Muscle layer of duodenum (tissue), 2 donors: ENCODE measurements at regions not wholly inside any gene's neighbourhood (a gene's known extent, or its start where the extent isn't known, plus 50 kb on each side); places are given as distances from the start of the nearest gene placed in this dataset.

Source experiments
- H3K27ac ChIP-seq: one replicate; pipeline ENCODE4 v1.7.0; 2013; ENCODE audit warnings: mild to moderate bottlenecking, low read length
- H3K27me3 ChIP-seq: one replicate; pipeline ENCODE4 v1.7.0; 2013; ENCODE audit warnings: low read depth, mild to moderate bottlenecking, control low read depth, low read length
- H3K36me3 ChIP-seq, 2 donors: one replicate each; pipeline ENCODE4 v1.7.0; 2013; ENCODE audit warnings: low read length in 2 of 2, control low read depth in 1 of 2, mild to moderate bottlenecking in 1 of 2; ENCODE audit not compliant: insufficient read depth in 2 of 2, control insufficient read depth in 1 of 2
- H3K4me1 ChIP-seq, 2 donors: one replicate each; pipeline ENCODE4 v1.7.0; 2013; ENCODE audit warnings: low read length in 2 of 2, mild to moderate bottlenecking in 2 of 2, control low read depth in 1 of 2, moderate library complexity in 1 of 2; ENCODE audit not compliant: insufficient read depth in 2 of 2, control insufficient read depth in 1 of 2
- H3K4me3 ChIP-seq, 2 donors: one replicate each; pipeline ENCODE4 v1.7.0; 2013; ENCODE audit warnings: low read length in 2 of 2, low read depth in 1 of 2, mild to moderate bottlenecking in 1 of 2
- H3K9me3 ChIP-seq, 2 donors: one replicate each; pipeline ENCODE4 v1.7.0; 2013; ENCODE audit warnings: low read length in 2 of 2, control low read depth in 1 of 2, mild to moderate bottlenecking in 1 of 2; ENCODE audit not compliant: control insufficient read depth in 1 of 2
- donor health status: healthy.

DNA sequence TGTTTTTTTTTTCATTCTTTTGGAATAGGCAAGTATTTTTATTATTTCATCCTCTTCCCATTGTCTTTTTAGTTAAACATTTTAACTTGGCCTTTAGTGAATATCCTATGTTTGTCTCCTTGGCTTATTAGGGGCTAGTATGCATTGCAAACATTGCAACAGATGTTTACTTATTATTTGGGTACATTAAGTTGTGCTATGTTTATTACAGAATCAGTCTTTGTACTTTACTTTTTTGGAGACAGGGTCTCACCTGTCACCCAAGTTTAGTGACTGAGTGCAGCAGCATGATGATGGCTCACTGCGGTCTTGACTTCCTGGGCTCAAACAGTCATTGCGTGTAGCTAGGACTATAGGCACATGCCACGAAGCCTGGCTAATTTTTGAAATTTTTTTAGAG lies 51.1 kb upstream of the NUDT6 start:
- H3K27me3 ChIP-seq: no peaks in the 10 kb centered on the region
- H3K27ac ChIP-seq: no peak overlapping the region
- peaks cover 0 to 19% of the 10 kb centered on the region in 2 donors for H3K36me3 ChIP-seq
- no peaks in the 10 kb centered on the region for H3K4me1 ChIP-seq
- H3K4me3 ChIP-seq: no peak overlapping the region
- H3K9me3 ChIP-seq: no peaks in the 10 kb centered on the region

- H3K27ac ChIP-seq: no peak overlapping the region
- H3K27me3 ChIP-seq: no peaks in the 10 kb centered on the region
- H3K9me3 ChIP-seq: no peaks in the 10 kb centered on the region
- no peaks in the 10 kb centered on the region for H3K4me1 ChIP-seq
- H3K4me3 ChIP-seq: no peak overlapping the region
- H3K36me3 ChIP-seq: peaks cover 0 to 41% of the 10 kb centered on the region in 2 donors
Observed at GRCh38 chr4:122976111-122976510, 53.7 kb upstream of the NUDT6 start.

- H3K4me1 ChIP-seq: no peaks in the 10 kb centered on the region
- H3K27me3 ChIP-seq: no peaks in the 10 kb centered on the region
Observed at GRCh38 chr4:122977103-122977502, 54.7 kb upstream of the NUDT6 start.

GRCh38 chr4:122978109-122978508 lies 55.7 kb upstream of the NUDT6 start:
- Histone ChIP-seq H3K4me3 (no peak overlapping the region), H3K27me3 (no peaks in the 10 kb centered on the region), H3K27ac (no peak overlapping the region), H3K9me3 (no peaks in the 10 kb centered on the region), H3K36me3 (peaks cover 0 to 44% of the 10 kb centered on the region in 2 donors), H3K4me1 (no peaks in the 10 kb centered on the region)

More at GRCh38 chr4:122977103-122977502, 54.7 kb upstream of the NUDT6 start:
- Histone ChIP-seq H3K9me3 (no peaks in the 10 kb centered on the region), H3K36me3 (peaks cover 0 to 44% of the 10 kb centered on the region in 2 donors), H3K27ac (no peak overlapping the region), H3K4me3 (no peak overlapping the region)

GRCh38 chr4:122978789-122979188 lies 56.4 kb upstream of the NUDT6 start:
- H3K4me3 ChIP-seq: no peak overlapping the region
- H3K36me3 ChIP-seq: peaks cover 0 to 46% of the 10 kb centered on the region in 2 donors
- no peaks in the 10 kb centered on the region for H3K4me1 ChIP-seq
- no peaks in the 10 kb centered on the region for H3K9me3 ChIP-seq
- no peaks in the 10 kb centered on the region for H3K27me3 ChIP-seq
- H3K27ac ChIP-seq: no peak overlapping the region

- Histone ChIP-seq H3K27ac (no peak overlapping the region), H3K4me3 (no peak overlapping the region), H3K36me3 (peaks cover 0 to 48% of the 10 kb centered on the region in 2 donors), H3K4me1 (no peaks in the 10 kb centered on the region), H3K27me3 (no peaks in the 10 kb centered on the region), H3K9me3 (no peaks in the 10 kb centered on the region)
Observed at GRCh38 chr4:122980860-122981259, 58.5 kb upstream of the NUDT6 start.

GRCh38 chr4:122988696-122989095 lies 66.3 kb upstream of the NUDT6 start:
- Histone ChIP-seq H3K4me3 (no peak overlapping the region), H3K27ac (no peak overlapping the region), H3K36me3 (peaks cover 0 to 30% of the 10 kb centered on the region in 2 donors), H3K27me3 (no peaks in the 10 kb centered on the region), H3K9me3 (peaks cover 13 to 24% of the 10 kb centered on the region in 2 donors), H3K4me1 (peaks cover 5 to 10% of the 10 kb centered on the region in 2 donors)

DNA sequence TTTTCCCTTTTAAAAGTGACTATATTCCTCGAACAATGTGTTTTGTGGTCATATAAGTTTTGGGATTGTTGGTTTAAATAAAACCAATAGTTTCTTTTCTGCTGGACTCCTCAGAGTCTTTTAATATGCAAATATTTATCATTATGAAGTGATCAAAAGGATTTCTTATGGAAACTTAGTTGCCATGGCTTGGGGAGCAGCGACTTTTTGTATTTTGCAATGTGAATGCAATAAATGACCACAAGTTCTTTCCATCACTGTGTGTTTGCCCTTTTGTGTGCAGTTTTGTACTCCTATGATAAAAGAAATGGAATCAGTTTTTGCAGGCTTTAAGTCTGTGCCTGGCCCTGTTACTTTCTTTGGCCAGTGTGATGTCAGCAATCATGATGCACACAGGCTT lies 68.5 kb upstream of the NUDT6 start:
- no peak overlapping the region for H3K27ac ChIP-seq
- H3K4me3 ChIP-seq: no peak overlapping the region
- H3K9me3 ChIP-seq: peaks cover 13 to 24% of the 10 kb centered on the region in 2 donors
- H3K4me1 ChIP-seq: peaks cover 5 to 10% of the 10 kb centered on the region in 2 donors
- no peaks in the 10 kb centered on the region for H3K27me3 ChIP-seq
- peaks cover 0 to 19% of the 10 kb centered on the region in 2 donors for H3K36me3 ChIP-seq

- no peaks in the 10 kb centered on the region for H3K27me3 ChIP-seq
- H3K4me3 ChIP-seq: no peak overlapping the region
- peaks cover 5 to 10% of the 10 kb centered on the region in 2 donors for H3K4me1 ChIP-seq
- peaks cover 13 to 24% of the 10 kb centered on the region in 2 donors for H3K9me3 ChIP-seq
- peaks cover 0 to 17% of the 10 kb centered on the region in 2 donors for H3K36me3 ChIP-seq
- H3K27ac ChIP-seq: no peak overlapping the region
Observed at GRCh38 chr4:122992057-122992456, 69.7 kb upstream of the NUDT6 start.

- Histone ChIP-seq H3K27ac (no peak overlapping the region), H3K4me3 (no peak overlapping the region), H3K27me3 (no peaks in the 10 kb centered on the region), H3K36me3 (peaks cover 0 to 11% of the 10 kb centered on the region in 2 donors), H3K4me1 (peaks cover 5 to 10% of the 10 kb centered on the region in 2 donors), H3K9me3 (peaks cover 8 to 19% of the 10 kb centered on the region in 2 donors)
Observed at GRCh38 chr4:122992641-122993040, 70.2 kb upstream of the NUDT6 start.

- H3K27ac ChIP-seq: no peak overlapping the region
- H3K27me3 ChIP-seq: no peaks in the 10 kb centered on the region
- H3K4me1 ChIP-seq: peaks cover 5 to 10% of the 10 kb centered on the region in 2 donors
- no peaks in the 10 kb centered on the region for H3K9me3 ChIP-seq
- no peak overlapping the region for H3K4me3 ChIP-seq
- no peaks in the 10 kb centered on the region for H3K36me3 ChIP-seq
Observed at GRCh38 chr4:122996350-122996749, 74.0 kb upstream of the NUDT6 start.

DNA sequence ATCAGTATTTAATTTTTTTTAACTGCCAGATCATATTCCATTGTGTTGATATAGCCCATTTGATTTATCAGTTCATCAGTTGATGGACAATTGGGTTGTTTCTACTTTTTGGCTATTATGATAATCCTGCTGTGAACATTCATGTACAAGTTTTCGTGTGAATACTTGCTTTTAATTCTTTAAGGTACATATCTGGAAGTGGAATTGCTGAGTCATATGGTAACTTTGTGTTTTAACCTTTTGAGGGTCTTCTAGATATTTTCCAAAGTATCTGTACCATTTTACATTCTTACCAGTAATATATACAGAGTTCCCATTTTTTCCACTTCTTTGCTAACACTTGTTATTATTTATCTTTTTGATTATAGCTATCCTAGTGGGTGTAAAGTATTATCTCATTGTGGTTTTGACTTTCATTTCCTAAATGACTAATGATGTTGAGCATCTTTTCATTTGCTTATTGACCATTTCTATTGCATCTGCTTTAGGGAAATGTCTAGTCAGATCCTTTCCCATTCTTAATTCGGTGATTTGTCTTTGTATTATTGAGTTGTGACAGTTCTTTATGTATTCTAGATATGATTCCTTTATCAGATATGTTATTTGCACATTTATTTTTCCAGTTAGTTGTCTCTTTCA lies 75.2 kb upstream of the NUDT6 start:
- Histone ChIP-seq H3K27ac (no peak overlapping the region), H3K4me1 (peaks cover 0 to 2% of the 10 kb centered on the region in 2 donors), H3K27me3 (no peaks in the 10 kb centered on the region), H3K4me3 (no peak overlapping the region), H3K9me3 (no peaks in the 10 kb centered on the region), H3K36me3 (no peaks in the 10 kb centered on the region)
